ENCODE measurements at regions not wholly inside any gene's neighbourhood (a gene's known extent, or its start where the extent isn't known, plus 50 kb on each side); places are given as distances from the start of the nearest gene placed in this dataset.
A peak's percentile ranks its signal among the peaks of the same experiment; 100 is the strongest.
"Not testable (repeated sequence)": the region's sequence is repeated elsewhere in the genome, so short reads cannot be mapped to it uniquely, and the experiment has no call there.

GRCh38 chr3:18531662-18532061 is 106.5 kb upstream of the SATB1 start:
- H3K36me3 Mint-ChIP-seq: peaks cover 18 to 28% of the 10 kb centered on the region in 2 donors
- ATAC-seq (peak; percentile 97 to 99), DNase-seq (ENCODE audit: low spot score in 2 of 2) (no peak)
- H3K27ac Mint-ChIP-seq: no peak overlapping the region
- H3K9me3 Mint-ChIP-seq: peaks cover 3 to 10% of the 10 kb centered on the region in 2 donors

DNA sequence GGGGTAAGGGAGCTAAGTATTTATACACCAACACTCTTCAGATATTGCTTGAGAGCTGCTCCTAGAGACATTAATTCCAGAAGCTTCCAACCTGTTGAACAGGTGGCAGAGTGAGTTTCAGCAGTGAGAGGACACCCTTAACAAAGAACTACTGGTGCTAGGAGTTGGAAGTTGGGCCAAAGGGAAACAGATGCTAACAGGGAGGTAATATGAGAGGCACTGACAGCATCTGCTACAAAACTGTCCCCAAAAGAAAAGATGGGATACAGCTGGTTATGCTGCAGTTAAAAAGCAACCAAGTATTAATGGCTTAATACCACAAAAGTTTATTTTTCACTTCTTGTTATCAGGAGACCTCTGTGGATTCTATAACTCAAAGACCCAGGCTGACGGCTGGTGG is 104.5 kb upstream of the SATB1 start:
- Mint-ChIP-seq H3K9me3 (peaks cover 13 to 28% of the 10 kb centered on the region in 2 donors), H3K27ac (no peak overlapping the region), H3K36me3 (peaks cover 36 to 48% of the 10 kb centered on the region in 2 donors)
- ATAC-seq (no peak), DNase-seq (ENCODE audit: low spot score in 2 of 2) (no peak)

- ATAC-seq (no peak), DNase-seq (ENCODE audit: low spot score in 2 of 2) (no peak)
- H3K9me3 Mint-ChIP-seq: peaks cover 13 to 29% of the 10 kb centered on the region in 2 donors
- no peak overlapping the region for H3K27ac Mint-ChIP-seq
- H3K36me3 Mint-ChIP-seq: peaks cover 40 to 66% of the 10 kb centered on the region in 2 donors
Observed at GRCh38 chr3:18527691-18528090, 102.6 kb upstream of the SATB1 start.

- Mint-ChIP-seq H3K36me3 (peaks cover 43 to 66% of the 10 kb centered on the region in 2 donors), H3K27ac (no peak overlapping the region), H3K9me3 (peaks cover 13 to 29% of the 10 kb centered on the region in 2 donors)
- DNase-seq (ENCODE audit: low spot score in 2 of 2) (no peak), ATAC-seq (no peak)
Observed at GRCh38 chr3:18526667-18527066, 101.5 kb upstream of the SATB1 start.

DNA sequence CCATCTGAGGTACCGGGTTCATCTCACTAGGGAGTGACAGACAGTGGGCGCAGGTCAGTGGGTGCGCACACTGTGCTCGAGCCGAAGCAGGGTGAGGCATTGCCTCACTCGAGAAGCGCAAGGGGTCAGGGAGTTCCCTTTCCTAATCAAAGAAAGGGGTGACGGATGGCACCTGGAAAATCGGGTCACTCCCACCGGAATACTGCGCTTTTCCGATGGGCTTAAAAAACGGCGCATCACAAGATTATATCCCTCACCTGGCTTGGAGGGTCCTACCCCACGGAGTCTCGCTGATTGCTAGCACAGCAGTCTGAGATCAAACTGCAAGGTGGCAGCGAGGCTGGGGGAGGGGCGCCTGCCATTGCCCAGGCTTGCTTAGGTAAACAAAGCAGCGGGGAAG is 91.0 kb upstream of the SATB1 start:
- not testable (repeated sequence) for H3K27ac Mint-ChIP-seq; ATAC-seq; DNase-seq (ENCODE audit: low spot score in 2 of 2); H3K9me3 Mint-ChIP-seq
- peaks cover 0 to 16% of the 10 kb centered on the region in 2 donors for H3K36me3 Mint-ChIP-seq

DNA sequence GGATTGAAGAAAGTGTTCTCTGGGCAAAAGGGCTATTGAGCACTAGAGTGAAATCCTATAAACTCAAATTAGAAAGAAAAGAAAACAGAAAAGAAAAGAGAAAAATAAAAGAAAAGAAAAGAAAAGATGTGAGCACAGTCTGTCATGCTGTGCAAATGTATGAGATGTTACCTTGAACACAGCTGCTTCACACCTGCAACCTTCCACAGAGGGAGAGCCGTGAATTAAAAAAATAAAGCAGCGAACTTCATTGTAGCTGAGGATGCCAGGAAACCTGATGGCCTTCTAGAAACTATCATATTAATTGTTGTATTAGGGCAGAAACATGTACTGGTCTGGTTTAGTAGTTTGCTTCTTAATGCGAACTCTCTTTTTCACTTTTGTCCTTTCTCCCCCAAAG is 88.0 kb upstream of the SATB1 start:
- DNase-seq (ENCODE audit: low spot score in 2 of 2): no peak
- Mint-ChIP-seq H3K9me3 (peaks cover 8 to 9% of the 10 kb centered on the region in 2 donors), H3K27ac (no peak overlapping the region), H3K36me3 (peaks cover 7 to 32% of the 10 kb centered on the region in 2 donors)
- no peak for ATAC-seq

GRCh38 chr3:18512007-18512406 is 86.9 kb upstream of the SATB1 start:
- Mint-ChIP-seq H3K27ac (no peak overlapping the region), H3K9me3 (peaks cover 8 to 9% of the 10 kb centered on the region in 2 donors), H3K36me3 (peaks cover 7 to 32% of the 10 kb centered on the region in 2 donors)
- ATAC-seq: peak in 1 of 2 donors; percentile 28
- DNase-seq (ENCODE audit: low spot score in 2 of 2): no peak

DNA sequence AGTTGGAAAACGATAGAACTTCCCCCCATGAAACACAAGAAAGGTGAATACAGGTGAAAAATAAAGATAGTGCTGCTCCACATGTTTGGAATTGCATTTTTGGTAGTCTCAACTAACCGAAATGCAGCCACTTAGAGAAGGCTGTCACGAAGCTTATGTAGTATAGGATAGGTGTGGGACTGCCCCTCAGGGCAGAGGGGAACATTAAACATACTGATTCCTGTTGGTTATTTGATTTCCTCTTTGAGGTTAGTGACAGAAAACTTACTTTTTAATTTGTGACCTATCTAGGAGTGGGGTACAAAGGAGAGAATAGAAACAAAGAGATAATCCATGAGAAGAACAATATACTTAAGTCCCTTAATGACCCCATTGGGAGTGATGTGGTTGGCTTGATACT is 85.8 kb upstream of the SATB1 start:
- peak overlapping the region in 1 of 2 donors; percentile 21 for H3K27ac Mint-ChIP-seq
- H3K36me3 Mint-ChIP-seq: peaks cover 7 to 36% of the 10 kb centered on the region in 2 donors
- DNase-seq (ENCODE audit: low spot score in 2 of 2) (no peak), ATAC-seq (no peak)
- H3K9me3 Mint-ChIP-seq: peaks cover 8 to 9% of the 10 kb centered on the region in 2 donors

GRCh38 chr3:18507333-18507732 is 82.2 kb upstream of the SATB1 start:
- peaks cover 8 to 9% of the 10 kb centered on the region in 2 donors for H3K9me3 Mint-ChIP-seq
- H3K36me3 Mint-ChIP-seq: peaks cover 7 to 23% of the 10 kb centered on the region in 2 donors
- DNase-seq (ENCODE audit: low spot score in 2 of 2) (no peak), ATAC-seq (no peak)
- no peak overlapping the region for H3K27ac Mint-ChIP-seq

DNA sequence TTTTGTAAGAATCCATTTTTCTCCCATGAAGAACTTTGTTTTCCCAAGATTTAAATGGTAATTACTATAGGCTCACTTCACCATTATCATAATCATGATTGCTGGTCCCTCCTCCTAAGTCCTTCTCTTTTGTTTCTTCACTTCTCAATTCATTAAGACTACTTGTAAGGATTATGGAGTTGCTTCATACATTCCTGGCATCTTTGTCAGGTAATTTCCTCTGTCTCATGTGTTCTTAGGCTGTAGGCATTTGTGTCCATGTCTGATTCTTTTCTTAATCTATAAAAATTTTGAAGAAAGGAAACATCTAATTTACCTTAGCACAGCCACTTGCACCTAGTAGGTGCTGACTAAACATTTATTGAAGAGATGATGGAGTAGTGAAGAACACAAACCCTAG is 79.9 kb upstream of the SATB1 start:
- no peak for DNase-seq (ENCODE audit: low spot score in 2 of 2)
- ATAC-seq: no peak
- H3K36me3 Mint-ChIP-seq: peaks cover 7 to 20% of the 10 kb centered on the region in 2 donors

DNA sequence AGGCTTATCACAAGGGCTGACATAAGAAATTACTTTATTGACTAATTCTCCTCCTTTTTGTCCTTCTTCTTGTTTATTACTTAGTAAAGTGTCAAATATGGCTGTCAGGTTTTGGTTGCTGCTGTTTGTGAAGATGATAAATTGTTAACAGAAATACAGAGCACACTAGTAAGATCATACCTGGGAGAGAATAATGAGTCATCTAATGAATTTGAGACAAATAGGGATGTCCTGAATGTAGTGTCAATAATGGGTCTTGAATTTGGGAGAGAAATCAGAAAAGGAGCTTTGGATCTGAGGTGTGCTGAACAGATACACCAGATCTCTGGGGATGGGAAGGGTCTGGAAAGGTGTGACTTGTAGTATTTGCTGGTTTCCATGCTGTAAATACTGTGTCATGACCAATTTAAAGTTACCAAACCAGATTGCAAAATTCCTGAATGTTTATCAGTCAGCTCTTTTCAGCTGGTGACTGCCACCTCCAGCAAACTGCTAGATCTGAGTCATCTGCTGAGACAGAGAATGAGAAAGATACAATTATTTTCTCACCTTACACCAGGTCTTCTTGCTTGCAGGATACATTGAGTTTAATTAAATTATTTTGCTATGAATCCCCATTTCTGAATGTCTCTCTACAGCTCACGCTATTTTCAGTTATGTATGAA is 76.7 kb upstream of the SATB1 start:
- Mint-ChIP-seq H3K9me3 (peaks cover 13 to 15% of the 10 kb centered on the region in 2 donors), H3K36me3 (peaks cover 12 to 30% of the 10 kb centered on the region in 2 donors), H3K27ac (no peak overlapping the region)
- ATAC-seq (peak; percentile 64 to 73), DNase-seq (ENCODE audit: low spot score in 2 of 2) (no peak)

More for the DNA sequence above, 79.9 kb upstream of the SATB1 start:
- Mint-ChIP-seq H3K27ac (no peak overlapping the region), H3K9me3 (peaks cover 8 to 14% of the 10 kb centered on the region in 2 donors)

DNA sequence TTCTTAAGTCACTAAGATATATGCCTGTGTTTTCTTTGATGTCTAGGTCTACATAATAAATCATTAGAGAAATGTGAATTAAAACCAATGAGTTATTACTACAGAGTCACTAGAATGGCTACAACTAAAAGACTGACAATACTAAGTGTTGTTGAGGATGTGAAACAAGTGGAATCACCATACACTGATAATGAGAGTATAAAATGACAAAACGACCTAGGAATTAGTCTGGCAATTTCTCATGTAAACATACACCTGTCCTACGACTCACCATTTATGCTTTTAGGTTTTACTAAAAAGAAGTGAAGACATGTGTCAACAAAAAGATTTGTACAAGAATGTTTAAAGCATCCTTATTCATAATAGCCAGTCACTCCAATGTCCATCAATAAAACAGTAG is 75.2 kb upstream of the SATB1 start:
- peak overlapping the region in 1 of 2 donors; percentile 88 for H3K27ac Mint-ChIP-seq
- H3K36me3 Mint-ChIP-seq: peaks cover 13 to 26% of the 10 kb centered on the region in 2 donors
- no peak for DNase-seq (ENCODE audit: low spot score in 2 of 2)
- peaks cover 13 to 15% of the 10 kb centered on the region in 2 donors for H3K9me3 Mint-ChIP-seq
- ATAC-seq: peak; percentile 35 to 82

- ATAC-seq (peak in 1 of 2 donors; percentile 62), DNase-seq (ENCODE audit: low spot score in 2 of 2) (no peak)
- Mint-ChIP-seq H3K27ac (peak overlapping the region; percentile 88 to 93), H3K9me3 (peaks cover 13 to 21% of the 10 kb centered on the region in 2 donors), H3K36me3 (peaks cover 18 to 36% of the 10 kb centered on the region in 2 donors)
Observed at GRCh38 chr3:18499301-18499700, 74.2 kb upstream of the SATB1 start.

DNA sequence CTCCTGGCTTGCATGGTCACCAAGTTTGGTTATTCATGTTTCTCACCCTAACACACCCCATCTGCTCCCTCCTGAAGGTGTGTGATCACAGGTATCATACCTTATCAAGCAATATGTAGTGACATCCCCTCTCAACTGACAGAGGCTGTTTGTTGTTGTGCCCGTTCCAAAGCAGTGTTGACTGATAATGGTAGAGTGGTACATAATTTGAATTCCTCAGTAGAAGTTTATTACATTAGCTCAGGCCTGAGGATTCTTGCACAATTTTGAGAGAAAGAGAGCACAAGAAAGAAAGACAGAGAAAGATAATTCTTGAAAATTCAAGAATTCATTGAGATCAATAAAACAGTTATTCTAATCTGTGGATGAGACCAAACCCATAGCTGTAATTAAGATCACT is 69.1 kb upstream of the SATB1 start:
- H3K36me3 Mint-ChIP-seq: peaks cover 15 to 35% of the 10 kb centered on the region in 2 donors
- DNase-seq (ENCODE audit: low spot score in 2 of 2) (no peak), ATAC-seq (no peak)
- peaks cover 8 to 18% of the 10 kb centered on the region in 2 donors for H3K9me3 Mint-ChIP-seq
- no peak overlapping the region for H3K27ac Mint-ChIP-seq

- peak in 1 of 2 donors; percentile 47 for ATAC-seq
- Mint-ChIP-seq H3K9me3 (peaks cover 0 to 14% of the 10 kb centered on the region in 2 donors), H3K27ac (no peak overlapping the region), H3K36me3 (peaks cover 11 to 33% of the 10 kb centered on the region in 2 donors)
- no peak for DNase-seq (ENCODE audit: low spot score in 2 of 2)
Observed at GRCh38 chr3:18489939-18490338, 64.8 kb upstream of the SATB1 start.

- H3K36me3 Mint-ChIP-seq: peaks cover 11 to 31% of the 10 kb centered on the region in 2 donors
- peaks cover 0 to 9% of the 10 kb centered on the region in 2 donors for H3K9me3 Mint-ChIP-seq
- no peak for ATAC-seq
- no peak overlapping the region for H3K27ac Mint-ChIP-seq
- no peak for DNase-seq (ENCODE audit: low spot score in 2 of 2)
Observed at GRCh38 chr3:18483226-18483625, 58.1 kb upstream of the SATB1 start.

GRCh38 chr3:18481946-18482548 is 56.9 kb upstream of the SATB1 start:
- Mint-ChIP-seq H3K36me3 (peaks cover 11 to 40% of the 10 kb centered on the region in 2 donors), H3K9me3 (peaks cover 0 to 9% of the 10 kb centered on the region in 2 donors), H3K27ac (no peak overlapping the region)
- ATAC-seq: no peak
- DNase-seq (ENCODE audit: low spot score in 2 of 2): no peak

Data from activated naive CD4-positive, alpha-beta T cell treated with anti-CD3 and anti-CD28 coated beads, Interleukin-2, amount 50 U/mL, for 72 hours (primary cell).